ENCODE measurements at regions not wholly inside any gene's neighbourhood (a gene's known extent, or its start where the extent isn't known, plus 50 kb on each side); places are given as distances from the start of the nearest gene placed in this dataset.

DNA sequence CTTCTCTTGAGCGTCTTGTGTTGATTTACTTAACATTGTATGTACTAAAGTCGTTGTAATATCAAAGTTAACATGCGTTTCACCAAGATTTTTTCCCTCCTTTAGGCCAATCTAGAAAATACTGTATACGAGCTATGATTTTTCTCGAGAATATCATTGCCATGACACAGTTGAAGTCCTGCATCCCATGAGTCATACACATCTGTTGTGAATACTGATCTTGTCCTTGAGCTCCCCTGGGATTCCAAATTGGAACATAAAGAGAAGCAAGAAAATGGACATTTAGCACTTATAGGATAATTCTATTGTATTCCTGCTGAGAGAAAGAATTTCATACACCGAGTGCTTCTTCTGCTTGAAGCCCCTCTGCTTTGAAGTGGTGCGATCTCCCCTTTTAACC lies 109.6 kb downstream of the SLC35B3 start:
- no peak for TF ChIP-seq SUZ12 (IDR thresholded peaks at IDR 0.05; ENCODE audit: extremely low read depth, insufficient read depth, insufficient read length)
- no peak for TF ChIP-seq YY1 (IDR thresholded peaks at IDR 0.05; ENCODE audit: insufficient read depth, insufficient read length)
- no peak for TF ChIP-seq ZNF274 (IDR thresholded peaks at IDR 0.05; ENCODE audit: low read depth, low read length)

Measured in NT2/D1 (cell line).